CD4-positive, alpha-beta T cell (primary cell): ENCODE measurements at regions not wholly inside any gene's neighbourhood (a gene's known extent, or its start where the extent isn't known, plus 50 kb on each side); places are given as distances from the start of the nearest gene placed in this dataset.

Experiments
- ATAC-seq: fragments of 200-7000 bp; cut with Tn5 transposase; one replicate; pipeline ENCODE4 v1.10.0; 2022; ENCODE audit warnings: mild to moderate bottlenecking; ENCODE audit not compliant: poor library complexity
- CTCF ChIA-PET: fragments of 350-600 bp; sonication (Branson Sonifier 250); formaldehyde crosslinking; loops from one replicate; lab custom pipeline; 2021; ENCODE audit warnings: antibody characterized with exemption, inconsistent platforms; lab: Charles Lee
- POLR2A ChIA-PET: fragments of 350-600 bp; sonication (Branson Sonifier 250); formaldehyde crosslinking; loops from one replicate; lab custom pipeline; 2021; ENCODE audit warnings: antibody characterized with exemption, inconsistent platforms; lab: Charles Lee
- DNase-seq, 14 experiments: peaks; one replicate each; pipeline ENCODE4 v3.0.0-alpha.2; 2013 to 2020; ENCODE audit warnings: mixed read lengths in 2 of 14
- H3K27ac ChIP-seq, 2 donors: one replicate each; pipeline versions ENCODE4 v1.5.1 to v1.7.0; 2013; ENCODE audit warnings: low read length in 2 of 2, low read depth in 1 of 2, mild to moderate bottlenecking in 1 of 2
- H3K27me3 ChIP-seq, 2 experiments: 1 replicate in 1 of 2; 2 replicates in 1 of 2; pipeline versions ENCODE4 v1.6.1 to v1.7.0; 2013; ENCODE audit warnings: low read length in 2 of 2, control low read depth in 1 of 2, mild to moderate bottlenecking in 1 of 2, moderate library complexity in 1 of 2; ENCODE audit not compliant: insufficient read depth in 2 of 2, control insufficient read depth in 1 of 2
- H3K36me3 ChIP-seq: one replicate; pipeline ENCODE4 v1.6.1; 2013; ENCODE audit warnings: low read length, control low read depth; ENCODE audit not compliant: insufficient read depth
- H3K4me1 ChIP-seq: one replicate; pipeline ENCODE4 v1.6.1; 2013; ENCODE audit warnings: low read length, control low read depth; ENCODE audit not compliant: insufficient read depth
- H3K4me3 ChIP-seq: one replicate; pipeline ENCODE4 v1.5.1; 2013; ENCODE audit warnings: mild to moderate bottlenecking, low read length, moderate library complexity
- H3K9me3 ChIP-seq, 2 experiments: 1 replicate in 1 of 2; 2 replicates in 1 of 2; pipeline versions ENCODE4 v1.6.1 to v1.7.0; 2013; ENCODE audit warnings: low read length in 2 of 2, mild to moderate bottlenecking in 2 of 2, control low read depth in 1 of 2, moderate library complexity in 1 of 2; ENCODE audit not compliant: control insufficient read depth in 1 of 2, insufficient read depth in 1 of 2
- H3K27ac Mint-ChIP-seq: one replicate; pipeline ENCODE4 v1.8.0; 2020; ENCODE audit warnings: mixed read lengths
- H3K27me3 Mint-ChIP-seq: one replicate; pipeline ENCODE4 v1.8.0; 2021; ENCODE audit warnings: mixed read lengths
- H3K36me3 Mint-ChIP-seq: one replicate; pipeline ENCODE4 v1.8.0; 2021; ENCODE audit warnings: low read depth, mixed read lengths
- H3K4me1 Mint-ChIP-seq: one replicate; pipeline ENCODE4 v1.8.0; 2021; ENCODE audit warnings: low read depth, mixed read lengths
- H3K4me3 Mint-ChIP-seq: one replicate; pipeline ENCODE4 v1.8.0; 2020; ENCODE audit warnings: mild to moderate bottlenecking, mixed read lengths
- H3K9me3 Mint-ChIP-seq: one replicate; pipeline ENCODE4 v1.8.0; 2020; ENCODE audit warnings: mixed read lengths
- intact Hi-C, 2 experiments: fragments of 100-400 bp; cut with DNase I in 1 of 2; cut with micrococcal nuclease in 1 of 2; formaldehyde crosslinking; loops; one replicate each; pipeline versions ENCODE4 v1.15.1 to v1.9.0; 2023 to 2025; cut with DNase I, micrococcal nuclease
- TF ChIP-seq, protein P1 (sequence below): fragments of 200-600 bp; IDR thresholded peaks from one replicate; pipeline ENCODE4 v1.8.0; 2022; ENCODE audit warnings: antibody characterized with exemption, mild to moderate bottlenecking

DNA sequence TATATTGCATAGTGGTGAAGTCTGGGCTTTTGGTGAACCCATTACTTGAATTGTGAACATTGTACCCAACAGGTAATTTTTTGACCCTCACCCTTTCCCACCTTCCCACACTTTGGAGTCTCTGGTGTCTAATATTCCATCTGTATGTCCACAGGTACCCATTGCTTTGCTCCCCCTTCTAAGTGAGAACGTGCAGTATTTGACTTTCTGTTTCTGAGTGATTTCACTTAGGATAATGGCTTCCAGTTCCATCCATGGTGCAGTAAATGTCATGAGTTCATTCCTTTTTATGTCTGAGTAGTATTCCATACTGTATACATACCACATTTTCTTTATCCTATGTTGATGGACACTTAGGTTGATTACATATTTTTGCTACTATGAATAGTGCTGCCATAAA lies 91.5 kb upstream of the KIF5B start:
- Histone ChIP-seq H3K27ac (no peak overlapping the region), H3K9me3 (no peaks in the 10 kb centered on the region), H3K4me1 (peaks cover 21% of the 10 kb centered on the region), H3K4me3 (no peak overlapping the region), H3K27me3 (no peaks in the 10 kb centered on the region), H3K36me3 (no peaks in the 10 kb centered on the region)
- TF ChIP-seq, protein P1, sequence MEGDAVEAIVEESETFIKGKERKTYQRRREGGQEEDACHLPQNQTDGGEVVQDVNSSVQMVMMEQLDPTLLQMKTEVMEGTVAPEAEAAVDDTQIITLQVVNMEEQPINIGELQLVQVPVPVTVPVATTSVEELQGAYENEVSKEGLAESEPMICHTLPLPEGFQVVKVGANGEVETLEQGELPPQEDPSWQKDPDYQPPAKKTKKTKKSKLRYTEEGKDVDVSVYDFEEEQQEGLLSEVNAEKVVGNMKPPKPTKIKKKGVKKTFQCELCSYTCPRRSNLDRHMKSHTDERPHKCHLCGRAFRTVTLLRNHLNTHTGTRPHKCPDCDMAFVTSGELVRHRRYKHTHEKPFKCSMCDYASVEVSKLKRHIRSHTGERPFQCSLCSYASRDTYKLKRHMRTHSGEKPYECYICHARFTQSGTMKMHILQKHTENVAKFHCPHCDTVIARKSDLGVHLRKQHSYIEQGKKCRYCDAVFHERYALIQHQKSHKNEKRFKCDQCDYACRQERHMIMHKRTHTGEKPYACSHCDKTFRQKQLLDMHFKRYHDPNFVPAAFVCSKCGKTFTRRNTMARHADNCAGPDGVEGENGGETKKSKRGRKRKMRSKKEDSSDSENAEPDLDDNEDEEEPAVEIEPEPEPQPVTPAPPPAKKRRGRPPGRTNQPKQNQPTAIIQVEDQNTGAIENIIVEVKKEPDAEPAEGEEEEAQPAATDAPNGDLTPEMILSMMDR = no peak
- H3K4me3 Mint-ChIP-seq = no peak overlapping the region
- POLR2A ChIA-PET = no interaction called here
- H3K27ac Mint-ChIP-seq = no peak overlapping the region
- no peaks in the 10 kb centered on the region for H3K27me3 Mint-ChIP-seq
- intact Hi-C loops = no loop called here
- DNase-seq (no peak), ATAC-seq (no peak)
- no peaks in the 10 kb centered on the region for H3K9me3 Mint-ChIP-seq
- CTCF ChIA-PET = interaction anchor here (0.7 kb wide), 2 partner anchors 12 to 74 kb away, joined by 3 read pairs; no protein-coding TSS in a partner anchor
- H3K4me1 Mint-ChIP-seq = peaks cover 31% of the 10 kb centered on the region
- H3K36me3 Mint-ChIP-seq = peaks cover 4% of the 10 kb centered on the region

DNA sequence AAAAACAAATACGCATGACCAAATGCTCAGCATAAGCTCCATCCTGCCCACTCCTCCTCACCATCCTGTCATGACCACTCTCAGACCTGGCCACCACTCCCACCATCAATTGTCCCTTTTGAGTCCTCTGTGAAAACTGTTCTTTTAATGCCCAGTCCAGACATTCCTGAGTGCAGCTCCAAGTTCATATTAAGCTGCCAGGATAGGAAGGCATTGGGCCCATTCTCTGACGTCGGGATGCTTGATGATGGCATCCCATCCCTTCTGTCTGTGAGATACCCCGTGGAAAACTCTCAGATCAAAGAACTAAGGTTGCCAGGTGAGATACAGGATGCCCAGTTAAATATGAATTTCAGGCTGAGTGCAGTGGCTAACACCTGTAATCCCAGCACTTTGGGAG lies 89.9 kb upstream of the KIF5B start:
- Histone ChIP-seq H3K27me3 (no peaks in the 10 kb centered on the region), H3K4me1 (peaks cover 19% of the 10 kb centered on the region), H3K4me3 (no peak overlapping the region), H3K27ac (no peak overlapping the region), H3K36me3 (no peaks in the 10 kb centered on the region), H3K9me3 (no peaks in the 10 kb centered on the region)
- ChIA-PET POLR2A (no interaction called here), CTCF (no interaction called here)
- intact Hi-C loops = no loop called here
- no peak for ATAC-seq
- TF ChIP-seq, protein P1 = no peak
- Mint-ChIP-seq H3K4me1 (peaks cover 20% of the 10 kb centered on the region), H3K27me3 (no peaks in the 10 kb centered on the region), H3K4me3 (no peak overlapping the region), H3K36me3 (no peaks in the 10 kb centered on the region), H3K27ac (no peak overlapping the region), H3K9me3 (no peaks in the 10 kb centered on the region)
- DNase-seq = no peak

DNA sequence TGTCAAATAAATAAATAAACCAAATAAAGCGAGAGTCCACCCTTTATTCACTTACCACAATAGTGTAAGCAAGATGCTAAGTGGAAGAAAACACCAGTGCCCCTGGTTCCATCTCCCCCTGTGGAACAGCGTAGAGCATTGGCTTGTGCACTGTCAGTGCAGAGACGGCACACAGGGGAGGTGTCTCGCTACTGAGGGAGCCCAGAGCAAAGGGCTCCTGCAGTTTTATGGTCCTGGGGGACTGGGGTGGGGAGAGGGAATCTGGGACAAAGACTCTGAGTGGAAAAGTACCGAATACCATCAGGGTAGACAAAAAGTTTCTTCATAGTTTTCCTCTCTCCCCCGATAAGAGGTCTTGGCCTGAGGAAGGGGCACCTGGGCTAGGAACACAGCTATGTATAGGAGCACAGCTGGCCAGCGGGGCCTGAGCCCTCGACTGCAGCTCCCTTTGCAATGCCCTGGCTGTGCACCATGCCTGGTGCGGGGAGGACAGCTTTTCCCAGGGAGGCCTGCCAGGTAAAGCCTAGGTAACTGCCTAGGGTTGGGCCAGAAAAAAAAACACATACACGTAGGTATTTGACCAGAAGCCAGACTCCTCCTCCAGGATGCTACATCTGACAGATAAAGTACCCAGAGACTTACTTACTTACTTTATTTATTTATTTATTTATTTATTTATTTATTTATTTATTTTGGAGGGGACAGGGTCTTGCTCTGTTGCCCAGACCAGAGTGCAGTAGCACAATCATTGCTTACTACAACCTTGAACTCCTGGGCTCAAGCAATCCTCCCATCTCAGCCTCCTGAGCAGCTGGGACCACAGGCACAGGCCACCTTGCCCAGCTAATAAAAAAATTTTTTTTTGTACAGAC lies 88.8 kb upstream of the KIF5B start:
- H3K36me3 ChIP-seq = no peaks in the 10 kb centered on the region
- Mint-ChIP-seq H3K4me1 (peaks cover 11% of the 10 kb centered on the region), H3K27ac (no peak overlapping the region), H3K4me3 (no peak overlapping the region), H3K27me3 (no peaks in the 10 kb centered on the region), H3K9me3 (no peaks in the 10 kb centered on the region), H3K36me3 (no peaks in the 10 kb centered on the region)
- H3K4me1 ChIP-seq = peaks cover 10% of the 10 kb centered on the region
- POLR2A ChIA-PET = no interaction called here
- no peaks in the 10 kb centered on the region for H3K9me3 ChIP-seq
- TF ChIP-seq, protein P1 = no peak
- no peak for ATAC-seq
- no peak for DNase-seq
- no peak overlapping the region for H3K4me3 ChIP-seq
- no peak overlapping the region for H3K27ac ChIP-seq
- intact Hi-C loops = no loop called here
- no peaks in the 10 kb centered on the region for H3K27me3 ChIP-seq
- CTCF ChIA-PET = no interaction called here
